Testis (tissue), 2 donors: ENCODE measurements at regions not wholly inside any gene's neighbourhood (a gene's known extent, or its start where the extent isn't known, plus 50 kb on each side); places are given as distances from the start of the nearest gene placed in this dataset.

Experiments
- POLR2A ChIP-seq: fragments of 450-650 bp; IDR thresholded peaks from one replicate; pipeline ENCODE4 v1.6.1; 2017; ENCODE audit warnings: antibody characterized with exemption, mild to moderate bottlenecking, moderate library complexity
- TF ChIP-seq, protein P1 (sequence below), 3 experiments: fragments of 450-650 bp in 2 of 3; fragments of 200-600 bp in 1 of 3; sonication (generic) in 1 of 3; IDR thresholded peaks; one replicate each; pipeline ENCODE4 v1.5.1; 2016 to 2019; ENCODE audit warnings: antibody characterized with exemption in 3 of 3, mild to moderate bottlenecking in 2 of 3, moderate library complexity in 1 of 3

DNA sequence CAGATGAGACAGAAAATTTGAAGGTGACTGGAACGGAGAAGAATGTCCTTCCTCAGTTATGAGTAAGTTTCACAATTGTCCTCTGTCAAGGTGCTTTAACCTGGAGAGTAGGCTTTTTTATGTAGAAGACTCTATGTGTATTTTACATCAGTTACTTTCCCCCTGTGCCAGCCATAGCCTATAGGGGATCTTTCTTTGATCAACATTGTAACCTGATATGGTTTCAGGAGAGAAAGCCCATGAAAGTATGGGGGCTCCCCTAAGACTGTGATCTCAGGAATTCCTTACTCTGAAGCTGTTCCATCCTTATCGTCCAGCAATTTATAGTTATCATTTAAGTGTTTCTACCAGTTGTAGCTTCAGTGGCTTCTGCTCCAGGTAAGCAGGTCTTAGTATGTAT lies 1076.3 kb upstream of the EPHA6 start:
- TF ChIP-seq, protein P1, sequence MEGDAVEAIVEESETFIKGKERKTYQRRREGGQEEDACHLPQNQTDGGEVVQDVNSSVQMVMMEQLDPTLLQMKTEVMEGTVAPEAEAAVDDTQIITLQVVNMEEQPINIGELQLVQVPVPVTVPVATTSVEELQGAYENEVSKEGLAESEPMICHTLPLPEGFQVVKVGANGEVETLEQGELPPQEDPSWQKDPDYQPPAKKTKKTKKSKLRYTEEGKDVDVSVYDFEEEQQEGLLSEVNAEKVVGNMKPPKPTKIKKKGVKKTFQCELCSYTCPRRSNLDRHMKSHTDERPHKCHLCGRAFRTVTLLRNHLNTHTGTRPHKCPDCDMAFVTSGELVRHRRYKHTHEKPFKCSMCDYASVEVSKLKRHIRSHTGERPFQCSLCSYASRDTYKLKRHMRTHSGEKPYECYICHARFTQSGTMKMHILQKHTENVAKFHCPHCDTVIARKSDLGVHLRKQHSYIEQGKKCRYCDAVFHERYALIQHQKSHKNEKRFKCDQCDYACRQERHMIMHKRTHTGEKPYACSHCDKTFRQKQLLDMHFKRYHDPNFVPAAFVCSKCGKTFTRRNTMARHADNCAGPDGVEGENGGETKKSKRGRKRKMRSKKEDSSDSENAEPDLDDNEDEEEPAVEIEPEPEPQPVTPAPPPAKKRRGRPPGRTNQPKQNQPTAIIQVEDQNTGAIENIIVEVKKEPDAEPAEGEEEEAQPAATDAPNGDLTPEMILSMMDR (IDR thresholded peaks at IDR 0.05), result no peak
- no peak for TF ChIP-seq POLR2A
